HG03108 (cell line): ENCODE measurements at regions not wholly inside any gene's neighbourhood (a gene's known extent, or its start where the extent isn't known, plus 50 kb on each side); places are given as distances from the start of the nearest gene placed in this dataset.

Experiments
- ATAC-seq: cut with Tn5 transposase; IDR thresholded peaks from one replicate; pipeline ENCODE4 v1.9.1; 2021; ENCODE audit warnings: moderate library complexity; ENCODE audit not compliant: unreplicated experiment

GRCh38 chr19:34305221-34306083 lies 51.1 kb downstream of the GARRE1 start:
- ATAC-seq, result no peak

GRCh38 chr19:34306213-34306661 lies 51.9 kb downstream of the GARRE1 start:
- no peak for ATAC-seq

- no peak for ATAC-seq
Observed at GRCh38 chr19:34306824-34307223, 52.5 kb downstream of the GARRE1 start.

- no peak for ATAC-seq
Observed at GRCh38 chr19:34308381-34309367, 54.3 kb downstream of the GARRE1 start.

- no peak for ATAC-seq
Observed at GRCh38 chr19:34309368-34310138, 55.2 kb downstream of the GARRE1 start.

- ATAC-seq, result no peak
Observed at GRCh38 chr19:34310494-34310981, 54.5 kb upstream of the GPI start.

GRCh38 chr19:34313188-34313587 lies 51.8 kb upstream of the GPI start:
- ATAC-seq, result no peak

GRCh38 chr19:34314437-34315313 lies 50.3 kb upstream of the GPI start:
- peak; percentile 72 for ATAC-seq
